ENCODE measurements at regions not wholly inside any gene's neighbourhood (a gene's known extent, or its start where the extent isn't known, plus 50 kb on each side); places are given as distances from the start of the nearest gene placed in this dataset.

- H3K4me3 ChIP-seq: no peak overlapping the region
- H3K4me1 ChIP-seq: no peaks in the 10 kb centered on the region
- H3K27ac ChIP-seq: no peak overlapping the region
- H3K27me3 ChIP-seq: no peaks in the 10 kb centered on the region
- DNase-seq: no peak
- TF ChIP-seq POLR2A (IDR thresholded peaks at IDR 0.05): no peak
- no peak for TF ChIP-seq CTCF (IDR thresholded peaks at IDR 0.05)
- no peaks in the 10 kb centered on the region for H3K36me3 ChIP-seq
- intact Hi-C loops (cut with DNase I; ENCODE audit: low total_unique reads): no loop called here
- no peaks in the 10 kb centered on the region for H3K9me3 ChIP-seq
These were observed 72.8 kb downstream of the FHIP1A start for GRCh38 chr4:151481813-151482212.

DNA sequence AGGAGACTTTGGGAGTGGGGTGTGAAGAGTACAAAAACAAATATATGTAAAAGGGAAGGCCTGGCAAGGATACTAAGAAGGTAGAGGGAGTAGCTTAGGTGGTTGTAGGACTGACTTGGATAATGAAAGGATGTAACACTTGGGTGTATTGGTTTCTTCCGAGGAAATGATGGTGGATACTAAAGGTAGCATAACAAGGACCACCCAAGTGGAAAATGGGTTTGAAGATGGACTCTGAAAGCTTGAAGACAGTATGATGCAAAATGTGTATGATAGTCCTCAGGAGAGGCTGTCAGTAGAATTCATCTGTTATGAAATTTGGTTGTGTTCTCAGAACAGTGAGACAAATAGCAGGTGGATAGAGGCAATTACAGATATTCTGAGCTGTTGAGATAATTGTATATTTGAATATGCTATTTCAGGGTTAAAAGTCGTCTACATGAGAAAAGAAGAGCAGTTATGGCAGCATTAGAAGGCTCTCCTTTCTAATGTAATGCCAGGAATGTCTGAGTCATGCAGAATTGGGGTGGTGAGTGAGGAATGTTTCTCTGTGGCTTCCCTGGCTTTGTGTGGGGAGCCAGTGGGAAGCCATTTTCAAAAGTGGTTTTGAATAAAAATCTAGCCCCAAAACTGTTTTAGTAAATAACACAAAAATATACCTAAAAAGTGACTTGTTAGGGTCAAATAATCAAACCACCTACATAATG, 75.6 kb downstream of the FHIP1A start:
- no peak for DNase-seq
- H3K9me3 ChIP-seq: no peaks in the 10 kb centered on the region
- TF ChIP-seq POLR2A (IDR thresholded peaks at IDR 0.05) (no peak), CTCF (IDR thresholded peaks at IDR 0.05) (no peak)

GRCh38 chr4:151485541-151486131, 76.7 kb downstream of the FHIP1A start:
- no peak for TF ChIP-seq POLR2A (IDR thresholded peaks at IDR 0.05)
- no peak for TF ChIP-seq CTCF (IDR thresholded peaks at IDR 0.05)
- no peaks in the 10 kb centered on the region for H3K36me3 ChIP-seq
- H3K27ac ChIP-seq: no peak overlapping the region
- no peaks in the 10 kb centered on the region for H3K27me3 ChIP-seq
- intact Hi-C loops (cut with DNase I; ENCODE audit: low total_unique reads): no loop called here
- no peak for DNase-seq
- no peak overlapping the region for H3K4me3 ChIP-seq
- no peaks in the 10 kb centered on the region for H3K4me1 ChIP-seq
- no peaks in the 10 kb centered on the region for H3K9me3 ChIP-seq

More for the DNA sequence above, 75.6 kb downstream of the FHIP1A start:
- H3K27ac ChIP-seq: no peak overlapping the region
- no peak overlapping the region for H3K4me3 ChIP-seq
- intact Hi-C loops (cut with DNase I; ENCODE audit: low total_unique reads): no loop called here
- no peaks in the 10 kb centered on the region for H3K27me3 ChIP-seq
- no peaks in the 10 kb centered on the region for H3K4me1 ChIP-seq
- H3K36me3 ChIP-seq: no peaks in the 10 kb centered on the region

GRCh38 chr4:151486168-151486567, 77.2 kb downstream of the FHIP1A start:
- Histone ChIP-seq H3K4me3 (no peak overlapping the region), H3K27ac (no peak overlapping the region), H3K4me1 (no peaks in the 10 kb centered on the region), H3K36me3 (no peaks in the 10 kb centered on the region), H3K27me3 (no peaks in the 10 kb centered on the region), H3K9me3 (no peaks in the 10 kb centered on the region)
- intact Hi-C loops (cut with DNase I; ENCODE audit: low total_unique reads): no loop called here
- no peak for DNase-seq
- no peak for TF ChIP-seq POLR2A (IDR thresholded peaks at IDR 0.05)
- TF ChIP-seq CTCF (IDR thresholded peaks at IDR 0.05): no peak

DNA sequence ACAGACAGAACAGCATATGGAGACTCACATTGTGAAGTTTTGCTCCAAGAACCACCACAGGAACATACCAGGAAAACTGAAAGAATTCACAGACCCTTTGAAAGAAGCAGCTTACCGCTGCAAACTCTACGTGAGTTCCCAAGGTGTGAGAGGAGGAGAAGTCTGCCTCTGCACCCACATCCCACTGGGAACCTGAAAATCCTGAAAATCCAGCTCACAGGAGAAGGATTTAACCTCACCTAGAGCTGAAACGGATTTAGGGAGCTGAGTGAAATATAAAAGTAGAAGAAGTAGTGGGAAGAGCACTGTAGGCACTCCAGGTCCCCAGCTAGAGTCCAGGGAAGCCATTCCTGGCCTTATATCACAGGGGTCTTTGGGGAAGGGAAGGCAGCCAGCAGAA, 80.0 kb downstream of the FHIP1A start:
- H3K27ac ChIP-seq: no peak overlapping the region
- no peaks in the 10 kb centered on the region for H3K36me3 ChIP-seq
- DNase-seq: no peak
- intact Hi-C loops (cut with DNase I; ENCODE audit: low total_unique reads): no loop called here
- H3K27me3 ChIP-seq: no peaks in the 10 kb centered on the region
- H3K4me1 ChIP-seq: no peaks in the 10 kb centered on the region
- TF ChIP-seq POLR2A (IDR thresholded peaks at IDR 0.05) (no peak), CTCF (IDR thresholded peaks at IDR 0.05) (no peak)
- no peak overlapping the region for H3K4me3 ChIP-seq
- H3K9me3 ChIP-seq: no peaks in the 10 kb centered on the region
